RWPE2 (cell line): ENCODE measurements at regions not wholly inside any gene's neighbourhood (a gene's known extent, or its start where the extent isn't known, plus 50 kb on each side); places are given as distances from the start of the nearest gene placed in this dataset.

Source experiments
- ATAC-seq: fragments of 200-7000 bp; cut with Tn5 transposase; 3 replicates; pipeline ENCODE4 v1.9.1; 2021; ENCODE audit warnings: low read depth
- DNase-seq: peaks from one replicate; pipeline ENCODE4 v3.0.0-alpha.2; 2020; ENCODE audit warnings: low spot score
- H3K27ac ChIP-seq: fragments of 450-650 bp; 2 replicates; pipeline ENCODE4 v1.5.1; 2017; ENCODE audit warnings: mild to moderate bottlenecking; ENCODE audit not compliant: poor library complexity, severe bottlenecking
- H3K27me3 ChIP-seq: fragments of 250-450 bp; sonication (Bioruptor Pico); 2 replicates; pipeline ENCODE4 v1.5.1; 2021; ENCODE audit warnings: mild to moderate bottlenecking, moderate library complexity; ENCODE audit not compliant: insufficient read depth, poor library complexity, severe bottlenecking
- H3K36me3 ChIP-seq: fragments of 250-450 bp; sonication (Bioruptor Pico); 2 replicates; pipeline ENCODE4 v1.5.1; 2020; ENCODE audit warnings: low read depth, mild to moderate bottlenecking, moderate library complexity
- H3K4me1 ChIP-seq: fragments of 250-450 bp; sonication (Bioruptor Pico); 2 replicates; pipeline ENCODE4 v1.5.1; 2021; ENCODE audit warnings: mild to moderate bottlenecking, moderate library complexity; ENCODE audit not compliant: insufficient read depth, poor library complexity, severe bottlenecking
- H3K4me3 ChIP-seq: fragments of 250-450 bp; sonication (Bioruptor Pico); 2 replicates; pipeline ENCODE4 v1.5.1; 2021; ENCODE audit warnings: mild to moderate bottlenecking, moderate library complexity; ENCODE audit not compliant: severe bottlenecking
- H3K9me3 ChIP-seq: fragments of 250-450 bp; sonication (Bioruptor Pico); 2 replicates; pipeline ENCODE4 v1.5.1; 2021; ENCODE audit warnings: mild to moderate bottlenecking, moderate library complexity; ENCODE audit not compliant: severe bottlenecking
- CTCF ChIP-seq: fragments of 450-650 bp; IDR thresholded peaks from one replicate; pipeline ENCODE4 v1.5.1; 2017; ENCODE audit warnings: mild to moderate bottlenecking, moderate library complexity; ENCODE audit not compliant: poor library complexity, severe bottlenecking

DNA sequence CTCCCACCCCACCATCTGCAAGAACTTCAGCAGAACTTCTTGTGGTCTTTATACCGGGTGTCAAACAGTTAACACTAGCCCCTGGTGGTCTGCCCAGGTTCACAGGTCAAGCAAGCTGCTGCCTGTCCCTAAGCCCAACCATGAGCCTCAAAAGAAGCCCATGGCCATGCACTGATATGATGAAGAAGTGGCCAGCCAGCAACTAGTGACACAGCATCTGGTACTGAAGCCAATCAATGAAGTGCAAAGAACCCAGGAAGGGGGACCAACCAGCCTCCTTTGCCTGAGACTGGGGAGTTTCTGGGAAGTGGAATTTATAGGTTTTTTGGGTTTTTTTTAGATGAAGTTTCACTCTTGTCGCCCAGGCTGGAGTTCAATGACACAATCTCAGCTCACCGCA, 127.8 kb downstream of the MAFB start:
- DNase-seq (no peak), ATAC-seq (no peak)
- Histone ChIP-seq H3K4me1 (peaks cover 43% of the 10 kb centered on the region), H3K36me3 (no peaks in the 10 kb centered on the region), H3K27ac (no peak overlapping the region), H3K27me3 (no peaks in the 10 kb centered on the region), H3K9me3 (no peaks in the 10 kb centered on the region), H3K4me3 (no peak overlapping the region)
- TF ChIP-seq CTCF, result no peak

GRCh38 chr20:40558212-40558611, 130.8 kb downstream of the MAFB start:
- ATAC-seq (no peak), DNase-seq (no peak)
- Histone ChIP-seq H3K4me1 (peaks cover 17% of the 10 kb centered on the region), H3K4me3 (no peak overlapping the region), H3K27ac (no peak overlapping the region), H3K27me3 (no peaks in the 10 kb centered on the region), H3K36me3 (no peaks in the 10 kb centered on the region), H3K9me3 (peaks cover 5% of the 10 kb centered on the region)
- TF ChIP-seq CTCF, result no peak

- no peak for TF ChIP-seq CTCF
- no peak overlapping the region for H3K27ac ChIP-seq
- no peaks in the 10 kb centered on the region for H3K4me1 ChIP-seq
- H3K4me3 ChIP-seq, result no peak overlapping the region
- no peak for DNase-seq
- peaks cover 5% of the 10 kb centered on the region for H3K9me3 ChIP-seq
- no peak for ATAC-seq
- no peaks in the 10 kb centered on the region for H3K36me3 ChIP-seq
- no peaks in the 10 kb centered on the region for H3K27me3 ChIP-seq
Measured at GRCh38 chr20:40551125-40551530, 137.9 kb downstream of the MAFB start.

- Histone ChIP-seq H3K27me3 (no peaks in the 10 kb centered on the region), H3K27ac (no peak overlapping the region), H3K36me3 (no peaks in the 10 kb centered on the region), H3K9me3 (no peaks in the 10 kb centered on the region), H3K4me3 (no peak overlapping the region), H3K4me1 (no peaks in the 10 kb centered on the region)
- DNase-seq (no peak), ATAC-seq (peak; percentile 23; the same call in 1 of the 3 replicates)
- TF ChIP-seq CTCF, result no peak
Measured at GRCh38 chr20:40547483-40548091, 141.4 kb downstream of the MAFB start.

DNA sequence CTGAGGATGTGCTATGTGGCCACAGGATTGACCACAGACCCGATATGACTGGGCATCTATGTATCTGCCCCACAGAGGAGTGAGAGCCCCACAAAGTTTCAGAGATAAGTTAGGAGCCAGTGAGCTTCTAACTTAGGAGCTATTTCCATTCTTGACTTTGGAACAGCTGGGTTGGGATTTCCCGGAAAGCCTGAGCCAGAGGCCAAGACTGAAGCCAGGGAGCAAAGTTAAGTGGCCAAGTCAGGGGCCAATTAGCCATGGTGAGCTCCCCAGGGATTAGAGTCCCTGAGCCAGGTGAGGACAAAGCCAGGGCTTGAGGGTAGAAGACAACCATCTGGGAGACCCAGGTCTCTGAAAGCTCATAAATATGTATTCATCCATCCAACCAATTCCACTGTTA, 143.6 kb downstream of the MAFB start:
- TF ChIP-seq CTCF, result no peak

More for the DNA sequence above, 143.6 kb downstream of the MAFB start:
- DNase-seq (no peak), ATAC-seq (no peak)
- no peak overlapping the region for H3K27ac ChIP-seq
- H3K4me1 ChIP-seq, result no peaks in the 10 kb centered on the region
- H3K4me3 ChIP-seq, result no peak overlapping the region
- no peaks in the 10 kb centered on the region for H3K36me3 ChIP-seq
- H3K27me3 ChIP-seq, result no peaks in the 10 kb centered on the region
- H3K9me3 ChIP-seq, result no peaks in the 10 kb centered on the region
